ENCODE measurements at regions not wholly inside any gene's neighbourhood (a gene's known extent, or its start where the extent isn't known, plus 50 kb on each side); places are given as distances from the start of the nearest gene placed in this dataset.
"Not testable (repeated sequence)": the region's sequence is repeated elsewhere in the genome, so short reads cannot be mapped to it uniquely, and the experiment has no call there.

DNA sequence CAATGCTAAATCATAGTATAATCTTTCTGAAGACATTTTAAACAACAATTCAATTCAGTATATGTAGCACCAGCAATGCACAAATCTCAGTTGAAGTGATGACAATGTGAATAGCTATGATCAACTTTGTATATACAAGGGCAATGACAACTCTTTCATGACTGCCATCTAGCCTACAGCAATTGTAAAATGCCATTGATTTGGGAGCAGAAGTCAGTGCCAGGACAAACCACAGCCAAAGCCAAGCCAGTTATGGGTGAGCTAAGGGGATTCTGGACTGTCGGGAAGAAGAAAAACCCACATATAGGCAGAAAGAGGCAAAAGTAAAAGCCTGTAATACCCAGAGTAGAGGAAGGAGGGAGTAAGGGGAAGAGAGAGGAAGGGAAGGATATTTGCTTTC is 238.6 kb downstream of the MID1IP1 start:
- DNase-seq (ENCODE audit: low read depth in 2 of 2) = no peak

DNA sequence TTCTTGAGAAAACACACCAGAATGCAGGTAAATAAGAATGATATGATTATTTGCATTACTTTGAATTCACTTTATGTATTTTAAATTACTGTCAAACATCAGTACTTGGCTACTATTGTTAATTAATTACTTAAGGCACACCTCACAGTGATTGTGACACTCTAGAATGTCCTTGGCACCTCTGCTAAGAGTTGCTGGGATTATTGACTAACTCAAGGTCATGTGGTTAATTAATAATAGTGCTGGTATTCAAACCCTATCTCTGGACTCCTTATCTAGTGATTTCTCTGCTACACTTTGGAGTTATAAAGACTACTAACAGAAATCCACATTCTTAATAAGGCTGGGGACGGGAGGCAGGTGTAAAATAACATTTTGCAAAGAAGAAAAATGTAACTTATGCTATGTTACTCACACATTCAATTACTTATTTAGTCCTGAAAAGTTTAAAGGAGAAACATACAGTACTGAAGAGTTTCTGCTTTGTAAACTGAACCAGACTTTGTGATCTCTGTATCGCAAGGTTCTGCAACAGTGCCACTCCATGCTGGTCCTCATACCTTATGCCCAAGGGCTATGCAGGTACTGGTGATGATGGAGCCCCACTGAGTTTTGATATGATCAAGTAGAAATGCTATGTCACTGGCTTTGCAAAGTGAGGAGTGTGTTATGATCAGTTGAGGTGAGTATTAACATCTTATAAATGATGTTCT is 242.7 kb downstream of the MID1IP1 start:
- no peak for DNase-seq (ENCODE audit: low read depth in 2 of 2)

DNA sequence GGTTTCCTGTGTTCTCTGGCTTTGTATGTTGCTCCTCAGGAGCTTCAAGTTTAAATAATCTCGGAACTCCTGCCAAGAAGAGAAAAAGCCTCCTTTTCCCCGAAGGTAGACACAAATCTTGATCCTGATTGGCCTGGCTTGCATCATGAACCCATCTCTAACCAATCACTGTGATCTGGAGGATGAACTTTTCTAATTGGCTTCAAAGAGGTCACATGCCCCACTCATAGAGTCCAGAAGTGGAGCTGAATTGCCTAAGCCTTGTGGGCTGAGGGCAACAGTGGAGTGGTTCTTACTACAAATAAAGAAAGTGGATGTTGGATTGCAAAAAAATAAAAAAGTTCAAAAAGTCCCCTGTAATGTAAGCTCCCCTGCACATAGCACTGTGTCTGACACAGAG is 245.9 kb downstream of the MID1IP1 start:
- DNase-seq (ENCODE audit: low read depth in 2 of 2) = no peak

DNA sequence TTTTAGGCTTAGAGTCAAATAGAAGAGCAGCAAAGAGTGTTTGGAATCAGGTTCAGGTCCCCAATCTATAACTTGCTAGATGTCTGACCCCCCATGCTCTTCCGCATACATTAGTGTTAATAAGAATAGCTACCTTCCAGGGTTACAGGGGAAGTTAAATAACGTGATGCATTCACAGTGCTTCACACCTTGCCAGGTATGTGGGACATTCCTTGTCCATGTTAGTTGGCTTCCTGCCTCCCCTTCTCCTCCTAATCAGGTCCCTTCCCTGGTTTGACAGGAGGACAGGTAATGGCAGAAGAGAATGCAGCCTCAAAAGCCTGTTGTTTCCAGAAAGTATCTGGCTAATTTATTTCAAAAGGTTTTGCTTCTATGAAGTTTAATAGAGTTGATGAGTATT is 248.7 kb downstream of the MID1IP1 start:
- no peak for DNase-seq (ENCODE audit: low read depth in 2 of 2)

DNA sequence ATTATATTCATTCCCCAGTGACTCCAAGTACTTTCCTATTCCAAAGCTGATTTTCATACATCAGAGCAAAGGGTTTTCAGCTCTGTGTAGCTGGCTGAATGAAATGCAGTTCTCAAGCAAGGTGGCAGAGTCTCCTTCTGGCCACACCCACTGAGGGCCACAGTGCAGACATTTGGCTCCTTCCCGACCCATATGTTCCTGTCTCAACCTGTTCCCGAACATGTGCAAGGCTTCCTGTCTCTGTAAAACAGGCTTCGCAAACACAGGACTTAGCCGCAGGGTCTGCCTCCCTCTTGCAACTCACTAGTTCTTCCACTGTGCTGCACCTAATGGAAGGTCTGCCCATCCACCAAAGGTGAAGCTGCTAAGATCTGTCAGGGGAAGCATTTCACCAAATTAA is 249.2 kb downstream of the MID1IP1 start:
- no peak for DNase-seq (ENCODE audit: low read depth in 2 of 2)

DNA sequence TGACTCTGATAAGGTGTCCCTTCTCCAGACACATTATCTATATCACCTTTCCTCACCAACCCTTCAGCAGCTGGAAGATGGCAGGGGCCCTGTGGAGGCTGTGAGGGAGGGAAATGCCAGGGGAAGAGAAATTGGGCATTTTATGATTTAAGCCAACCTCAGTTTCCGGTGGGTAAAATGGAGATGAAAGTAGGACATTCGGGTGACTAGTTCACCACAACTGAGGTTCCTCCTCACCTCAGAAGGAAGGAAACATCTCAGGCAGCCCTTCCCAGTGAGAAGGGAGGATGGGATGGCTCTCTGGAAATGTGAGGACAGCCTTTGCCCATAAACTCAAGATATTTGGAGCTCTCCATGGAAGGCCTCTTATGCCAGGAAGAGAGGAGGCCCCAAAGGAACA is 251.5 kb downstream of the MID1IP1 start:
- DNase-seq (ENCODE audit: low read depth in 2 of 2) = no peak

DNA sequence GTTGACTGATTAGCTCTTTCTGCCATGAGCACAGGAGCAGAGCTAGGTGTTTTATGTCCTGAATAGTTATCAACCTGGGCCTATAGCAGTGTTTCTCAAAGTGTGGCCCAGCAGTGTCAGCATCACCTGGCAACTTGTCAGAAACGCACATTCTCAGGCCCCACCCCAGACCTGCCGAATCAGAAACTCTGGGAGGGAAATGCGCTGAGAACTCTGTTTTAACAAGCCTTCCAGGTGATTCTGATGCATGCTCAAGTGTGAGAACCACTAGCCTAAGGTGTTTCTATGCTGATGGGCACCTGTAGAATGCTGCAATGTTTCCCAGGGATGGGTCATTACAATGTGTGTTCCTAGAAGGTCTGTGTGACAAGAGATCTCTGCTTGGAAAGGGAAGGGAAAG is 257.5 kb downstream of the MID1IP1 start:
- DNase-seq (ENCODE audit: low read depth in 2 of 2) = no peak

DNA sequence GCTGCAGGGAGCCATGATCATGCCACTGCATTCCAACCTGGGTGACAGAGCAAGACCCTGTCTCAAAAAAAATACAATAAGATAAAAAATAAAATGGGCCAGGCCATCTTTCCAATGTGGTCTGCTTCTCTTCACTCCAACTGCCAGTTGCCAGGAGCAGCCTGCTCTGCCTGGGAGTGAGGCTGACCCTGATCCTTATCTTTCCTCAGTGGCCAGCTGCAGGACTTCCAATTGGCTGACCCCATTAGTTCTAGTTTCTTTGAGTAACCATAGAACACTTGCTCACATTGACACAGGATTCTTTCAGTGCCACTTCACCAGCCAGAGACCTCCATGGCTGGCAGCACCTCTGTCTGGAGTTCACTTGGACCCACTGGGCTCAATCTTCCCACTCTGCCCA is 258.6 kb downstream of the MID1IP1 start:
- no peak for DNase-seq (ENCODE audit: low read depth in 2 of 2)

DNA sequence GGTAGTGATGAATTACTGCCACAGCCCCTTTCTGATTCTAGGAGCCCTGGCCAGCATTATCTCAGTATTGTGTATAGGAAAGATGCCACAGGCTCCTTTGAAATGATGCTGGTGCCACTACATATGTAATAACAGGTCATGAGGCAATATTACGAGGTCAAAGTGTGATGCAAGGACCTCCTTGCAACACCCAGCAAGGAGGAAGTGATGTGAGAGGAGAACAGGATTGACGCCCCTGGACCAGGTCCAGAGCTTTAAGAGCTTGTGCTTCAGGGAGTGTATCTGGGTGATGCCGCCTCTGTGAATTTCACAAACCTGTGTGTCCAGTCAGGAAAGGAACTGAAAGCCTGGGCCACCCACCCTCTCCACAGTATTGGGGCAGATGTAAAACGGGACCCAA is 261.8 kb downstream of the MID1IP1 start:
- no peak for DNase-seq (ENCODE audit: low read depth in 2 of 2)

DNA sequence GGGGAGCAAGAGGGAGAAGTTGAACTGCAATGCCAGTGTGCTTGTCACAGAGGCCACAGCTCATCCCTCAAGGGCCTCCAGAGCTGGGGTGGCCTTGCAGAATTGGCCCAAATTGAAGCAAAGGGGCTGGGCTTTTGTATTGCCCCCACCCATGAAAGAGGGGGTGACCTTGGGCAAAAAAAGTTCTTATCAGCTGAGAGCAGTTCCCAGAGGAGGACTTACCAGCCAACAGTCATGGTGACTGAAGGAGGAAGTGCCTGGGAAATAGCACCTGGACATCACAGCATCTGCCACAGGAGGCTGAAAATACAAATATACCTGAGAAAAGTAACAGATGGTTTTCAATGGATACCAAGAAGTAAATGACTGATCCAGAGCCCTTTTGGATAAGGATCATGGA is 262.4 kb downstream of the MID1IP1 start:
- no peak for DNase-seq (ENCODE audit: low read depth in 2 of 2)

DNA sequence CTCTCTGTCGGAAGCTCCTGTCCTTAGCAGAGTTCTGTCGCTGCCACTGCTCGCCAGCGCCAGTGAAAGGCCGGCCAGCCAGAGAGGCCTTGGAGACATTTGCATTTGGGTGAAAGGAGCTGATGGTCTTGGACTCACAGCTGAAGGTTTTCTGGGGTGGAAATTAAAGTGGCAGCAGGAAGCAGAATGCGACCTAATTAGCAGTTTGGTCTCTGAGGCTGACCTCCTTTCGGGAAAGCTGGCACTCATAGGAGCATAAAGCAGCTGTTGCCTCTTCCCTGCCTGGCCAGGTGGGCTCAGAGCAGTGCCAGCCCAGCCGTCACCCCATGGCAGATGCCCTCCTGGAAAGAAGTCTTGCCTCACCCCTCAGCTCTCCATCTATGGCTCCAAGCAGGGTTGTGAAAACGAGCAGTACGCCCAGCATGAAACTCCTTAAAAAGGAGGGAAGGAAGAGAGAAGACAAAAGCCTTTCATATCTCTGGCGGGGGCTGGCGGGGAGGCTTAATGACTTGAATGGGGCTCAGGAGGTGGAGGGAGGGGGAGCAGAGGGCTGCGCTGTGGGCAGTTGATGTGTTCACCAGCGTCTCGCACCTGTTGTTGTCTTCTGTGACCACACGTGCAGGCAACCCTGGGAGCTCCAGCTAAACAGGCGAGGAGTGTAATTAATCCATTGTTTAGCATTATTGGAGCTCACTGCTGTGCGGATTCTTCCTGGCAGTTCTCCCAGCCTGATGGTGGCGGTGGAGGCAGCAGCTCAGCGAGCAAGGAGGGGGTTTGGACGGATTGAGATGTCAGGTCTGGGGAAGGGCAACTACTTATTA is 264.0 kb downstream of the MID1IP1 start:
- no peak for DNase-seq (ENCODE audit: low read depth in 2 of 2)

DNA sequence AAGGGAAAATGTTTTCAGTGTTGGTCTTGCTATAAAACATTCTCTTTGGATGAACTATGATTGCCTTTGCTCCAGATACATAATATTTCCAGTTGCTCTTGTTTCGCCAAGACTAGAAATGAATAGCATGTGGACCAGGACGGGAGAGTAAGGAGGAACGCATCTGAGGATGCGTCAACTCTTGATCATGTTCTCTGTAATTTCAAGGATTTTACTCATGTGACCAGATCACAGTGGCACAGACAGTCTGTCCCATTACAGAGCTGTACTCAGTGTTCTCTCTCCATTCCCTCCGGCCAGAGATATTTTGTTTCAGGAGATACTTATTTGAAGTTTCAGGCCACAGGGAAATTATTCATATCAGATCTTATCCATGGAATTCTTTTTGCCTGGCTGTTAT is 266.6 kb downstream of the MID1IP1 start:
- no peak for DNase-seq (ENCODE audit: low read depth in 2 of 2)

DNA sequence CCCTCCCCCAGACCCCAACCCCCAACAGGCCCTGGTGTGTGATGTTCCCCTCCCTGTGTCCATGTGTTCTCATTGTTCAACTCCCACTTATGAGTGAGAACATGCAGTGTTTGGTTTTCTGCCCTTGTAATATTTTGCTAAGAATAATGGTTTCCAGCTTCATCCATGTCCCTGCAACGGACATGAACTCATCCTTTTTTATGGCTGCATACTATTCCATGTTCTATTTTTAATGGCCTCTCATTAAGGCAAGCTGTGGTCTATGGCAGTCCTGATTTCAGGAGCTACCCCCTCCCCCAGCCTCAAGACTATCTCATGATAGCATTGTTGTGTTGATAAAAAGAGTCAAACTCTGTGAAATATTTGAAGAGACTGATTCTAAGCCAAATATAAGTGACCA is 267.4 kb downstream of the MID1IP1 start:
- DNase-seq (ENCODE audit: low read depth in 2 of 2) = not testable (repeated sequence)

DNA sequence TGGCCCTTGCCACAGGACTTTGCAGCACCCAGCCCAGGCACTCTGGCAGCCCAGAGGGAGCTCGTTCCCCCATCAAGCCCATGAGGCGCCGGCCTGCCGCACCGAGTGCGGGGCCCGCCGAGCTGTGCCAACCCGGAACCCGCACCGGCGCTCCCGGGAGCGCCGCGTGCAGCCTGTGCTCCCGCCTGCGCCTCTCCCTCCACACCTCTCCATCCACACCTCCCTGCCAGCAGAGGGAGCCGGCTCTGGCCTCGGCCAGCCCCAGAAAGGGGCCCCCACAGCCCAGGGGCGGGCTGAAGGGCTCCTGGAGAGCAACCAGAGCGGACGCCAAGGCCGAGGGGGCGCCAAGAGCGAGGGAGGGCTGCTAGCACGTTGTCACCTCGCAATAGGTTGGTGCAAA is 268.8 kb downstream of the MID1IP1 start:
- no peak for DNase-seq (ENCODE audit: low read depth in 2 of 2)

DNA sequence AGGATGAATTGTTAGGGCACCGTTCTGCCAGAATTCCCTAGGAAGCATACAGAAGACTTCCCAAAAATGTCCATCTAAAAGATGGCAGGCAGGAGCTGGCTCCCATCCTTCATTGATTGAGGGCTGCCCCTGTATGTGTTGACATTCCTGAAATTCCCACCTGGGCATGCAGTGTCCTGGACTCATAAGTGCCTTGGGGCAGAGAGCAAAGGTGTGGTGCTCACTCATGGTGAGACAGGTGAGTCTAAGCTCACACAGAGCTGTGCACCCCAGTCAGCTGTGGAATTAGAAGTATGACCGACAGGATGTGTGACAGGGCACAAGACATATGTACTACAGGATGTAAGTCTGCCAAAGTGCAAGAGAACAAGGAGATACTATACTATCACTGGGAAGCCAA is 271.9 kb downstream of the MID1IP1 start:
- DNase-seq (ENCODE audit: low read depth in 2 of 2) = no peak

DNA sequence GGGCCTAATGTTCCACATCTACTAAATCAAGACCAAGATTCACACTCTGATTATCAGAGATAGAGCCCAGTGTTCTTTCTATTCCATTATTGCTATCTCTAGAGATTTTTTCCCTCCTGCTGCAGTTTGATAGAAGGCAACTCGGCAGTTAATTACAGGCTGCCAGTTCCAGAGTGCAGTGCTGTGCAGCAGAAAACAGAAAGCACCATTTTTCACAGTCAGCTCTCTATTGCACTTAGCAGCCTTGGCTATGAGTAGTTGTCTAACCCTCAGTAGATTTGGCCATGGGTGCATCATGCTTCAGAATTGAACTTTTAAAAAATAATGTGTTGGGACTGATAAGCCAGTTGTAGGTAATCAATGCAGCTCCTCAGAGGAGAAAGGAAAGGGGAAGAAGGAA is 295.3 kb downstream of the MID1IP1 start:
- DNase-seq (ENCODE audit: low read depth in 2 of 2) = no peak

DNA sequence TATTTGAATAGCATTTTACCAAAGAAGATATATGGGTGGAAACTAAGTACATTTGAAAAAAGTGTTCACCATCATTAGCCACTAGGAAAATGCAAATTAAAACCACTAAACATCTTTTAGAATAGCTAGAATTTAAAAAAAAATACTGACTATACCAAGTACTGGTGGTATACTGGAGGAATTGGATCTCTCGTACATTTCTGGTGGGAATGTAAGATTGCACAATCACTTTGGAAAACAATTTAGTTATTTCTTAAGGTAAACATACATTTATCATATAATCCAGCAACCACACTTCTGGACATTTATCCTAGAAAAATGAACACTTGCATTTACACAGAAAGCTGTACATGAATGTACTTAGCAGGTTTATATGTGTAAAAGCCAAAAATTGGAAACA is 303.5 kb downstream of the MID1IP1 start:
- no peak for DNase-seq (ENCODE audit: low read depth in 2 of 2)

DNA sequence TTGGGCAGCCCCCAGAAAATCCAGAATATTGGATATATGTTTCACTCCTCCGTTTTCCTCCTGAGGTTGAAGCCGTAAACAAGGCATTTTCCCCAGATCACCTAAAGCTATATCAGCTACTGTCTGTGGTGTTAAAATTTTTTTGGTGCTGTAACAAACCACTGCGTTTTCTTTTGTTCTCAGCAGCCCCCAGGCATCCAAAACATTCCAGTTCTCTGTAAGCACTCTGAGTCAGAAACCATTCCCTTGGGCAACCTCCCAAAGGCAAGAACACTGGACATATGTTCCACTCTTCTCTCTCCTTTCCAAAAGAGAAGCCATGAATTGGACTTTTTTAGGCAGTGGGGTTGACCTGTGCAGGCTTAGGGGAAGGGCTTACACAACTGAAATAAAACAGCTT is 310.9 kb downstream of the MID1IP1 start:
- no peak for DNase-seq (ENCODE audit: low read depth in 2 of 2)

DNA sequence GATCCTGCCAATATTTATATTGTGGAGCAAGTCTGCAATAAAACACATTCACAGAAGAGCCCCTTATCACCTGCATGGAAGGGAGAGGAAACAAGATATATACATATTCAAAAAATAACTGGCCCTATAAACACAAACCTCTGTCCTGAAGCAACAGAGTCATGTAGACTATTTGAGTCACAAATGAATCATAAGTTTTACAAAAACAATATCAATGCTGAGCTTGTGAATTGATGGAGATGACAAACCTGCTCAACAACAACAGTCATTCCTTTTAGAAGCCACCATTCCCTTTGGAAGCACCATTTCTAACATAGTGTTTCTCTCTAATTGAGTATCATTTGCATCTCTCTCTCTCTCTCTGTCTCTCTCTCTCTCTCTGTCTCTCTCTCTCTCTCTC is 313.9 kb downstream of the MID1IP1 start:
- DNase-seq (ENCODE audit: low read depth in 2 of 2) = no peak

DNA sequence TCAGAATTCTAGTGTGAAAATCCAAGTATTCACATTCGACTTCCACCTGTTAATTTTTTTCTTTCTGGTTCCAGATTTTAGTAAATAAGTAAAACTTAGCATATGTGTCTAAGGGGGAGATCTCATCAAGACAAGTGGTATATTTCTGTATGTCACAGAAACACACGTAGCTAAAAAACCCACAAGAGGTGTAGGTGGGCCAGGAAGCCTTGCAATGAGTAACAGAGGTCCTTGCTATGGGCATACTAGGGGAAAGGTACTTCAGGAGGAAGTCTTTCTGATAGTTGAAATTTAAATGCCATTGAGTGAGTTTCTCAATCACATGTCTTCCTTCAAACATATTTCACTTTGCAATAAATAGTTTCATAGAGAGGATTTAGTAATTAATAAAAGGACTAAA is 315.8 kb downstream of the MID1IP1 start:
- no peak for DNase-seq (ENCODE audit: low read depth in 2 of 2)

DNA sequence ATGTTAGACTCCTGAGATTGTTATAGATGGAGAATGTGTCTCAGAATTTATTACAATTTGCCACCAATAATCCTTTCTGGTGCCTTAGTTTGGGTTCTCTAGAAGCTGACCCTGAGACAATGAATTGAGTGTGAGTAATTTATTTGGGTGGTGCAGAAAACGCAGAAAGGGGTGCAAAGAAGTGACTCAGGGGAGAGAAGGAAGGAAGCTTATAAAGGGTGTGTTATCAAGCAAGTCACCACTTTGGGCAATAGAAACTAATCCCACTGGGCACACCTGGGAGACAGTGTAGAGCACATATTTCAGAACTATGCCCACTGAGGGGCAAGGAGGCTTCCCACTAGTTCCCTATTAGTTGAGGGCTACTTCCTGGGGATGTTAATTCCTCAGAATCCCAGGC is 320.6 kb downstream of the MID1IP1 start:
- no peak for DNase-seq (ENCODE audit: low read depth in 2 of 2)

DNA sequence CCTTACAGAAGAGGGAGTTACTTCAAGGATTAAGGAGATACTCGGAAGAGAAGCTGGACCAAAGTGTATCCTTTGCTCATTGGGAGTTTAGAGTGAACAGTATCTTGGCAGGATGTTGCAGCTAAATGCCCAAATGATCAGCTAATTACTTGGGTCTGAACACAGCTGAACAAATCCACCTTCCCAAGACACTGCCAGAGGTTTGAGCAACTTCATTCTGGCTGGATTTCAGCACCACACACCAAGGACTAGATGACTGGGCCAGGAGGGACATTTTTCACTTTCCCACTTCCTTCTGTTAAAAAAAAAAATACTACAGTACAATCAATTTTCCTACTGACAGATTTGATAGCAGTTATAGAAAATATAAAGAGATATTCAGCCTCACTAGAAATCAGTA is 324.6 kb downstream of the MID1IP1 start:
- no peak for DNase-seq (ENCODE audit: low read depth in 2 of 2)

DNA sequence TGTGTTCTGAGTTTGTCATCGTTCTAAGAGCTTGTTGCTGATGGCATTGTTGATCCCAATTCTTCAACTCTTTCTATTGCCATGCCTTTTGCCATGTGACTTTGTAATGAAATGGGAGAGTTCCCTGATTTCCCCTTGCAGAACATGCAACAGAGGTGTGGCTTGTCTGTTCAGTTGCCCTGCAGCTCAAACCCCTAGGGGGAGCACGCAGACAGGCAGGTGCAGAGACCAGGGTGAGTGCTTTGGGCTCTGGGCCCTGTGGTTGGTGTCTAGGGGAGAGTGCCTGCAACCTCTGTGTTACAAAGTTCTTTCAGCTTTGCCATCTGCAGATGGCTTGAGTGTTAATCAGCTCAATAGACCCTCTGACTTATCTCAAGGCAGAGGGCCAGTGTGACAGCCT is 332.7 kb downstream of the MID1IP1 start:
- DNase-seq (ENCODE audit: low read depth in 2 of 2) = peak in 1 of 2 donors; percentile 2
